H1 (cell line): ENCODE measurements at regions not wholly inside any gene's neighbourhood (a gene's known extent, or its start where the extent isn't known, plus 50 kb on each side); places are given as distances from the start of the nearest gene placed in this dataset.

Source experiments
- CTCF ChIA-PET: fragments of 300-600 bp; sonication (Branson Sonifier 250); formaldehyde crosslinking; loops from one replicate; lab custom pipeline; 2021; ENCODE audit not compliant: partially characterized antibody; lab: Charles Lee
- POLR2A ChIA-PET: fragments of 300-600 bp; sonication (Branson Sonifier 250); formaldehyde crosslinking; loops from one replicate; lab custom pipeline; 2021; ENCODE audit warnings: inconsistent platforms; ENCODE audit not compliant: partially characterized antibody; lab: Charles Lee
- DNase-seq, 2 experiments: peaks; one replicate each; pipeline versions ENCODE4 v3.0.0 to v3.0.0-alpha.2; 2010 to 2022; ENCODE audit warnings: low spot score in 2 of 2, low read depth in 1 of 2, mixed read lengths in 1 of 2
- FAIRE-seq: peaks from 2 replicates; lab custom pipeline; 2011; peaks lifted over from hg19 to GRCh38; lab: Jason Lieb, UNC
- H2AFZ ChIP-seq: 2 replicates; pipeline ENCODE4 v1.8.1; 2012; ENCODE audit warnings: low read length, inconsistent platforms
- H2AK5ac ChIP-seq: 2 replicates; pipeline ENCODE4 v1.6.1; 2013; ENCODE audit warnings: low read depth, low read length
- H2BK120ac ChIP-seq: replicated peaks from 2 replicates; pipeline ENCODE3; 2013; ENCODE audit warnings: low read depth, low read length, inconsistent platforms
- H2BK12ac ChIP-seq: 2 replicates; pipeline ENCODE4 v1.6.1; 2013; ENCODE audit warnings: low read depth, low read length
- H2BK15ac ChIP-seq: 2 replicates; pipeline ENCODE4 v1.6.1; 2013; ENCODE audit warnings: low read length
- H2BK20ac ChIP-seq: 2 replicates; pipeline ENCODE4 v1.6.1; 2013; ENCODE audit warnings: low read length
- H2BK5ac ChIP-seq: 2 replicates; pipeline ENCODE4 v1.6.1; 2013; ENCODE audit warnings: low read depth, low read length
- H3K14ac ChIP-seq: 2 replicates; pipeline ENCODE4 v1.6.1; 2013; ENCODE audit warnings: inconsistent platforms; ENCODE audit not compliant: insufficient read length
- H3K18ac ChIP-seq: 2 replicates; pipeline ENCODE4 v1.6.1; 2013; ENCODE audit warnings: low read length; ENCODE audit errors: extremely low read depth
- H3K23ac ChIP-seq: 2 replicates; pipeline ENCODE4 v1.6.1; 2013; ENCODE audit warnings: inconsistent platforms; ENCODE audit not compliant: insufficient read length
- H3K23me2 ChIP-seq: 2 replicates; pipeline ENCODE4 v1.6.1; 2013; ENCODE audit warnings: low read depth, low read length
- H3K27ac ChIP-seq: 2 replicates; pipeline ENCODE4 v1.6.1; 2011; ENCODE audit warnings: low read depth, low read length, inconsistent platforms
- H3K27me3 ChIP-seq, 4 experiments: replicated peaks in 1 of 4; 1 replicate in 1 of 4; 2 replicates in 3 of 4; pipeline versions ENCODE4 v1.6.1 to v1.8.1; 2011 to 2013; ENCODE audit warnings: low read length in 3 of 4, mild to moderate bottlenecking in 3 of 4, inconsistent platforms in 2 of 4, mixed read lengths in 2 of 4, moderate library complexity in 1 of 4; ENCODE audit not compliant: control insufficient read depth in 3 of 4, insufficient read depth in 3 of 4; ENCODE audit errors: extremely low read depth in 1 of 4
- H3K36me3 ChIP-seq, 4 experiments: 2 replicates each; pipeline versions ENCODE4 v1.6.1 to v1.8.1; 2011 to 2013; ENCODE audit warnings: mild to moderate bottlenecking in 4 of 4, low read length in 3 of 4, moderate library complexity in 2 of 4, control low read depth in 1 of 4, inconsistent platforms in 1 of 4; ENCODE audit not compliant: insufficient read depth in 4 of 4, control insufficient read depth in 2 of 4
- H3K4ac ChIP-seq: replicated peaks from 2 replicates; pipeline ENCODE3; 2013; ENCODE audit warnings: low read length, low read depth, mixed read lengths, inconsistent platforms; ENCODE audit not compliant: insufficient read length
- H3K4me1 ChIP-seq, 4 experiments: replicated peaks in 1 of 4; 1 replicate in 1 of 4; 2 replicates in 3 of 4; pipeline versions ENCODE4 v1.6.1 to v1.8.1; 2011 to 2013; ENCODE audit warnings: low read length in 3 of 4, inconsistent platforms in 2 of 4, mixed read lengths in 1 of 4; ENCODE audit not compliant: insufficient read depth in 4 of 4, control insufficient read depth in 3 of 4
- H3K4me2 ChIP-seq, 2 experiments: 2 replicates each; pipeline versions ENCODE4 v1.6.1 to v1.8.1; 2011 to 2013; ENCODE audit warnings: low read depth in 2 of 2, low read length in 2 of 2, control low read depth in 1 of 2, inconsistent platforms in 1 of 2, mild to moderate bottlenecking in 1 of 2; ENCODE audit not compliant: insufficient read depth in 1 of 2
- H3K4me3 ChIP-seq, 4 experiments: fragments of 200-600, 300-600 bp in 1 of 4; sonication (generic), shearing (Covaris generic), sonication (Bioruptor Twin) in 1 of 4; 2 replicates each; pipeline versions ENCODE4 v1.5.1 to v1.8.1; 2011 to 2016; ENCODE audit warnings: low read length in 4 of 4, low read depth in 3 of 4, control low read depth in 2 of 4, inconsistent platforms in 2 of 4, mild to moderate bottlenecking in 2 of 4, mixed read lengths in 1 of 4, moderate library complexity in 1 of 4; ENCODE audit not compliant: insufficient read depth in 2 of 4; ENCODE audit errors: extremely low read depth in 1 of 4
- H3K56ac ChIP-seq: replicated peaks from 2 replicates; pipeline ENCODE3; 2013; ENCODE audit warnings: low read depth, mild to moderate bottlenecking, mixed read lengths, low read length, inconsistent platforms; ENCODE audit not compliant: insufficient read length
- H3K79me1 ChIP-seq: 2 replicates; pipeline ENCODE4 v1.6.1; 2013; ENCODE audit warnings: low read depth, low read length, control low read depth
- H3K79me2 ChIP-seq, 2 experiments: 2 replicates each; pipeline versions ENCODE4 v1.6.1 to v1.8.1; 2012 to 2013; ENCODE audit warnings: low read length in 2 of 2, mild to moderate bottlenecking in 2 of 2, inconsistent platforms in 1 of 2; ENCODE audit not compliant: insufficient read depth in 2 of 2, control insufficient read depth in 1 of 2
- H3K9ac ChIP-seq, 4 experiments: replicated peaks in 1 of 4; 1 replicate in 1 of 4; 2 replicates in 3 of 4; pipeline versions ENCODE4 v1.6.1 to v1.8.1; 2011 to 2013; ENCODE audit warnings: low read depth in 3 of 4, low read length in 3 of 4, control low read depth in 2 of 4, mild to moderate bottlenecking in 2 of 4, moderate library complexity in 2 of 4, inconsistent platforms in 1 of 4; ENCODE audit errors: extremely low read depth in 1 of 4
- H3K9me3 ChIP-seq, 2 experiments: 2 replicates each; pipeline versions ENCODE4 v1.6.1 to v1.8.1; 2012 to 2013; ENCODE audit warnings: mild to moderate bottlenecking in 2 of 2, moderate library complexity in 2 of 2, control low read depth in 1 of 2, inconsistent platforms in 1 of 2, low read depth in 1 of 2, low read length in 1 of 2, mixed read lengths in 1 of 2; ENCODE audit not compliant: insufficient read depth in 2 of 2
- H4K20me1 ChIP-seq, 2 experiments: replicated peaks in 1 of 2; 2 replicates each; pipeline versions ENCODE3 to v1.8.1; 2011 to 2013; ENCODE audit warnings: inconsistent platforms in 2 of 2, low read length in 2 of 2, mild to moderate bottlenecking in 1 of 2; ENCODE audit not compliant: insufficient read depth in 2 of 2, control insufficient read depth in 1 of 2
- H4K5ac ChIP-seq: 2 replicates; pipeline ENCODE4 v1.6.1; 2013; ENCODE audit warnings: low read length, low read depth, mixed read lengths, inconsistent platforms; ENCODE audit not compliant: insufficient read length
- H4K8ac ChIP-seq: 2 replicates; pipeline ENCODE4 v1.8.0; 2013; ENCODE audit warnings: mild to moderate bottlenecking, moderate library complexity, low read length, inconsistent platforms; ENCODE audit not compliant: insufficient read depth; ENCODE audit errors: extremely low read depth
- H4K91ac ChIP-seq: replicated peaks from 2 replicates; pipeline ENCODE3; 2013; ENCODE audit warnings: low read length, mixed read lengths, inconsistent platforms; ENCODE audit not compliant: insufficient read length
- CBX8 ChIP-seq: fragments of 300-800, 300-1000 bp; sonication (generic); IDR thresholded peaks from 2 replicates; pipeline ENCODE4 v1.7.1; 2016; ENCODE audit warnings: low read depth, low read length, borderline replicate concordance
- KDM5A ChIP-seq: fragments of 200-600 bp; IDR thresholded peaks from 2 replicates; pipeline ENCODE4 v1.7.1; 2012; ENCODE audit warnings: mild to moderate bottlenecking, low read length, inconsistent platforms, mixed read lengths
- PHF8 ChIP-seq: fragments of 200-600 bp; sonication (generic); conservative IDR thresholded peaks from 2 replicates; pipeline ENCODE4 v1.7.1; 2012; ENCODE audit warnings: low read depth, mild to moderate bottlenecking, inconsistent platforms, low read length, moderate library complexity
- RAD21 ChIP-seq, 2 experiments: IDR thresholded peaks in 1 of 2; conservative IDR thresholded peaks in 1 of 2; 2 replicates each; pipeline ENCODE4 v1.6.1; 2011; ENCODE audit warnings: low read depth in 2 of 2, low read length in 2 of 2, improper control_type of control experiment in 1 of 2, inconsistent platforms in 1 of 2, mild to moderate bottlenecking in 1 of 2, moderate library complexity in 1 of 2
- RBBP5 ChIP-seq: IDR thresholded peaks from 2 replicates; pipeline ENCODE4 v1.7.1; 2012; ENCODE audit warnings: low read depth, mild to moderate bottlenecking, inconsistent platforms, low read length, moderate library complexity, borderline replicate concordance
- TCF12 ChIP-seq: IDR thresholded peaks from 2 replicates; pipeline ENCODE4 v1.6.1; 2011; ENCODE audit warnings: low read depth, mild to moderate bottlenecking, low read length
- WGBS, 2 experiments: shearing (Covaris generic) in 1 of 2; methylation state at CpG; one replicate each; pipeline versions ENCODE4 v1.1.6 to v1.1.7; 2013 to 2015; ENCODE audit warnings: low lambda C conversion rate in 2 of 2, mixed read lengths in 2 of 2, inconsistent platforms in 1 of 2, low coverage in 1 of 2, missing lambda C conversion rate in 1 of 2; ENCODE audit not compliant: insufficient replicate concordance in 2 of 2, insufficient coverage in 1 of 2, insufficient read length in 1 of 2; ENCODE audit errors: extremely low coverage in 1 of 2, missing lambda C conversion rate in 1 of 2; 5-methylcytosine and 5-hydroxymethylcytosine counted together

GRCh38 chr13:31925079-31925478, 106.5 kb upstream of the FRY start:
- Histone ChIP-seq H2AFZ (no peak overlapping the region), H4K5ac (no peak overlapping the region), H2BK12ac (no peak overlapping the region), H3K27me3 (no peaks in the 10 kb centered on the region), H4K20me1 (no peaks in the 10 kb centered on the region), H3K4me1 (peaks cover 0 to 7% (median 5%) of the 10 kb centered on the region in 4 experiments; a peak in 3 of 7 replicates), H3K36me3 (no peaks in the 10 kb centered on the region), H3K79me1 (no peaks in the 10 kb centered on the region), H3K4me3 (no peak overlapping the region), H3K4me2 (no peak overlapping the region), H3K79me2 (no peaks in the 10 kb centered on the region), H4K8ac (no peak overlapping the region), H3K9ac (no peak overlapping the region), H2BK20ac (no peak overlapping the region), H3K56ac (no peak overlapping the region), H4K91ac (no peak overlapping the region), H3K23me2 (no peaks in the 10 kb centered on the region), H3K14ac (no peak overlapping the region), H2BK120ac (no peak overlapping the region), H3K4ac (no peak overlapping the region), H3K23ac (no peak overlapping the region), H3K18ac (no peak overlapping the region), H2BK5ac (no peak overlapping the region), H3K27ac (no peak overlapping the region), H2AK5ac (no peak overlapping the region), H2BK15ac (no peak overlapping the region), H3K9me3 (no peaks in the 10 kb centered on the region)
- TF ChIP-seq TCF12 (no peak), RAD21 (IDR thresholded peaks at IDR 0.05 in 1 of 2, conservative IDR thresholded peaks at IDR 0.05 in 1 of 2; ENCODE audit: low read depth in 2 of 2, low read length in 2 of 2) (no peak), CBX8 (no peak), KDM5A (no peak), RBBP5 (no peak), PHF8 (no peak)
- ChIA-PET POLR2A (no interaction called here), CTCF (no interaction called here)
- DNase-seq (no peak), FAIRE-seq (no peak)
- 94% methylated on average over 2 of the region's 2 CpGs; no CpG with 5 or more reads in 1 of the 2 experiments for WGBS, 2 experiments
